ENCODE measurements at regions not wholly inside any gene's neighbourhood (a gene's known extent, or its start where the extent isn't known, plus 50 kb on each side); places are given as distances from the start of the nearest gene placed in this dataset.
A peak's percentile ranks its signal among the peaks of the same experiment; 100 is the strongest.
"Not testable (repeated sequence)": the region's sequence is repeated elsewhere in the genome, so short reads cannot be mapped to it uniquely, and the experiment has no call there.

- H3K4me3 ChIP-seq (ENCODE audit: low read depth in 1 of 3, low read length in 3 of 3), result no peak overlapping the region
- peaks cover 2 to 26% (median 14%) of the 10 kb centered on the region in 4 donors for H3K4me1 ChIP-seq (ENCODE audit: control insufficient read depth in 4 of 4, insufficient read depth in 4 of 4, low read length in 3 of 4)
- H3K27me3 ChIP-seq (ENCODE audit: control insufficient read depth in 4 of 4, insufficient read depth in 4 of 4, low read length in 3 of 4), result no peaks in the 10 kb centered on the region
- no peak overlapping the region for H3K9ac ChIP-seq (ENCODE audit: low read depth in 1 of 2, low read length in 2 of 2)
- no peaks in the 10 kb centered on the region for H3K9me3 ChIP-seq (ENCODE audit: control insufficient read depth in 4 of 4, low read length in 3 of 4)
- TF ChIP-seq RXRA (IDR thresholded peaks at IDR 0.05), result peak in 1 of 2 donors; percentile 67
- peak; percentile 59 for TF ChIP-seq YY1 (IDR thresholded peaks at IDR 0.05)
- peak; percentile 8 for TF ChIP-seq SP1 (IDR thresholded peaks at IDR 0.05)
- TF ChIP-seq MAX (IDR thresholded peaks at IDR 0.05), result peak; percentile 23
- TF ChIP-seq TAF1 (conservative IDR thresholded peaks at IDR 0.05), result no peak
- TF ChIP-seq CTCF (IDR thresholded peaks at IDR 0.05; ENCODE audit: low read depth, low read length, missing input control), result peak; percentile 47
- no peak for TF ChIP-seq EGR1 (IDR thresholded peaks at IDR 0.05; ENCODE audit: low read depth in 2 of 2)
- no peak for TF ChIP-seq FOXA1 (IDR thresholded peaks at IDR 0.05)
- TF ChIP-seq RAD21 (IDR thresholded peaks at IDR 0.05), result peak; percentile 75 to 83
- no peak for TF ChIP-seq HNF4G (IDR thresholded peaks at IDR 0.05)
- peak in 1 of 2 donors; percentile 64 for TF ChIP-seq HNF4A (conservative IDR thresholded peaks at IDR 0.05)
- no peak for TF ChIP-seq FOXA2 (IDR thresholded peaks at IDR 0.05)
- 62% methylated on average over 11 of the region's 11 CpGs for WGBS
- DNase-seq (ENCODE audit: low spot score), result no peak
- peak overlapping the region; percentile 35 to 78 for H3K27ac ChIP-seq (ENCODE audit: low read depth in 1 of 2, low read length in 2 of 2)
- H3K36me3 ChIP-seq (ENCODE audit: control insufficient read depth in 4 of 4, insufficient read depth in 3 of 4, low read depth in 1 of 4, low read length in 3 of 4), result no peaks in the 10 kb centered on the region
Observed at GRCh38 chr14:103281496-103282231, 52.4 kb upstream of the EIF5 start.

- H3K4me3 ChIP-seq (ENCODE audit: low read depth in 1 of 3, low read length in 3 of 3); H3K9ac ChIP-seq (ENCODE audit: low read depth in 1 of 2, low read length in 2 of 2); H3K27me3 ChIP-seq (ENCODE audit: control insufficient read depth in 4 of 4, insufficient read depth in 4 of 4, low read length in 3 of 4); H3K36me3 ChIP-seq (ENCODE audit: control insufficient read depth in 4 of 4, insufficient read depth in 3 of 4, low read depth in 1 of 4, low read length in 3 of 4); DNase-seq (ENCODE audit: low spot score); H3K9me3 ChIP-seq (ENCODE audit: control insufficient read depth in 4 of 4, low read length in 3 of 4): not testable (repeated sequence)
- Histone ChIP-seq H3K27ac (ENCODE audit: low read depth in 1 of 2, low read length in 2 of 2) (peak overlapping the region in 1 of 2 donors; percentile 35), H3K4me1 (ENCODE audit: control insufficient read depth in 4 of 4, insufficient read depth in 4 of 4, low read length in 3 of 4) (peaks cover 2 to 26% (median 14%) of the 10 kb centered on the region in 4 donors)
- 92% methylated on average over 17 of the region's 17 CpGs for WGBS
Observed at GRCh38 chr14:103282309-103282708, 51.7 kb upstream of the EIF5 start.

GRCh38 chr14:103282932-103283331, 51.1 kb upstream of the EIF5 start:
- DNase-seq (ENCODE audit: low spot score), result no peak
- peaks cover 2 to 26% (median 14%) of the 10 kb centered on the region in 4 donors for H3K4me1 ChIP-seq (ENCODE audit: control insufficient read depth in 4 of 4, insufficient read depth in 4 of 4, low read length in 3 of 4)
- H3K9ac ChIP-seq (ENCODE audit: low read depth in 1 of 2, low read length in 2 of 2), result no peak overlapping the region
- no peaks in the 10 kb centered on the region for H3K9me3 ChIP-seq (ENCODE audit: control insufficient read depth in 4 of 4, low read length in 3 of 4)
- no peak overlapping the region for H3K4me3 ChIP-seq (ENCODE audit: low read depth in 1 of 3, low read length in 3 of 3)
- no peak overlapping the region for H3K27ac ChIP-seq (ENCODE audit: low read depth in 1 of 2, low read length in 2 of 2)
- 88% methylated on average over 5 of the region's 5 CpGs for WGBS
- no peaks in the 10 kb centered on the region for H3K27me3 ChIP-seq (ENCODE audit: control insufficient read depth in 4 of 4, insufficient read depth in 4 of 4, low read length in 3 of 4)
- H3K36me3 ChIP-seq (ENCODE audit: control insufficient read depth in 4 of 4, insufficient read depth in 3 of 4, low read depth in 1 of 4, low read length in 3 of 4), result no peaks in the 10 kb centered on the region
- TF ChIP-seq HNF4G (IDR thresholded peaks at IDR 0.05) (no peak), REST (IDR thresholded peaks at IDR 0.05) (no peak), JUND (IDR thresholded peaks at IDR 0.05) (no peak), ATF3 (IDR thresholded peaks at IDR 0.05) (no peak), CTCF (IDR thresholded peaks at IDR 0.05; ENCODE audit: low read depth, low read length, missing input control) (no peak), ZBTB33 (IDR thresholded peaks at IDR 0.05) (no peak), FOXA2 (IDR thresholded peaks at IDR 0.05) (no peak), MAX (IDR thresholded peaks at IDR 0.05) (no peak), RAD21 (IDR thresholded peaks at IDR 0.05) (no peak), GABPA (IDR thresholded peaks at IDR 0.05 in 1 of 2, conservative IDR thresholded peaks at IDR 0.05 in 1 of 2) (no peak)

All from liver (tissue), 8 donors.